IMR-90 (cell line): ENCODE measurements at regions not wholly inside any gene's neighbourhood (a gene's known extent, or its start where the extent isn't known, plus 50 kb on each side); places are given as distances from the start of the nearest gene placed in this dataset.

Source experiments
- ATAC-seq: fragments of 200-7000 bp; cut with Tn5 transposase; 2 replicates; pipeline ENCODE4 v1.9.1; 2020; ENCODE audit warnings: low read depth, mild to moderate bottlenecking, moderate library complexity
- BruUV-seq: library from RNA; stranded (reverse); fragments of 400-500 nt; replicated peaks from 2 replicates; lab custom pipeline; 2021; lab: Mats Ljungman, UMichigan
- CTCF ChIA-PET: fragments of 300-600 bp; formaldehyde crosslinking; extraction: SDS; loops from one replicate; lab custom pipeline; 2021; ENCODE audit warnings: antibody characterized with exemption; lab: Yijun Ruan, JAX
- POLR2A ChIA-PET: fragments of 300-600 bp; sonication (Branson Sonifier 250); formaldehyde crosslinking; loops from one replicate; lab custom pipeline; 2022; ENCODE audit warnings: antibody characterized with exemption; ENCODE audit not compliant: unreplicated experiment; lab: Charles Lee
- DNase-seq: peaks from one replicate; pipeline ENCODE4 v3.0.0; 2013
- H2AFZ ChIP-seq: replicated peaks from 2 replicates; pipeline ENCODE3; 2013; ENCODE audit warnings: low read length, mild to moderate bottlenecking; ENCODE audit not compliant: poor library complexity
- H2AK5ac ChIP-seq: 2 replicates; pipeline ENCODE4 v1.6.1; 2013; ENCODE audit warnings: low read depth, low read length, inconsistent platforms
- H2AK9ac ChIP-seq: replicated peaks from 2 replicates; pipeline ENCODE3; 2013; ENCODE audit warnings: mild to moderate bottlenecking, low read depth, low read length, moderate library complexity; ENCODE audit not compliant: poor library complexity
- H2BK120ac ChIP-seq: 2 replicates; pipeline ENCODE4 v1.6.1; 2013; ENCODE audit warnings: low read depth, low read length, inconsistent platforms
- H2BK15ac ChIP-seq: 3 replicates; pipeline ENCODE4 v1.6.1; 2013; ENCODE audit warnings: low read depth, low read length, inconsistent platforms
- H2BK20ac ChIP-seq: 2 replicates; pipeline ENCODE4 v1.6.1; 2013; ENCODE audit warnings: low read depth, mild to moderate bottlenecking, inconsistent platforms, low read length, moderate library complexity
- H2BK5ac ChIP-seq: 2 replicates; pipeline ENCODE4 v1.6.1; 2013; ENCODE audit warnings: mild to moderate bottlenecking, low read depth, low read length, inconsistent platforms; ENCODE audit not compliant: poor library complexity, severe bottlenecking
- H3K14ac ChIP-seq: replicated peaks from 2 replicates; pipeline ENCODE4 v1.6.1; 2013; ENCODE audit warnings: low read depth, low read length, inconsistent platforms
- H3K18ac ChIP-seq: 2 replicates; pipeline ENCODE4 v1.6.1; 2013; ENCODE audit warnings: low read depth, low read length, control low read depth
- H3K23ac ChIP-seq: 2 replicates; pipeline ENCODE4 v1.6.1; 2013; ENCODE audit warnings: low read depth, low read length, inconsistent platforms
- H3K27ac ChIP-seq: 2 replicates; pipeline ENCODE4 v1.5.1; 2013; ENCODE audit warnings: mild to moderate bottlenecking, control low read depth, low read length; ENCODE audit not compliant: insufficient read depth
- H3K27me3 ChIP-seq: 2 replicates; pipeline ENCODE4 v1.6.1; 2013; ENCODE audit warnings: low read length; ENCODE audit not compliant: control insufficient read depth, insufficient read depth
- H3K36me3 ChIP-seq: 2 replicates; pipeline ENCODE4 v1.6.1; 2013; ENCODE audit warnings: low read length, mixed read lengths; ENCODE audit not compliant: control insufficient read depth, insufficient read depth
- H3K4ac ChIP-seq: 2 replicates; pipeline ENCODE4 v1.6.1; 2013; ENCODE audit warnings: low read depth, low read length, inconsistent platforms
- H3K4me1 ChIP-seq: 2 replicates; pipeline ENCODE4 v1.6.1; 2013; ENCODE audit warnings: low read length, mixed read lengths; ENCODE audit not compliant: control insufficient read depth, insufficient read depth
- H3K4me2 ChIP-seq: 2 replicates; pipeline ENCODE4 v1.6.1; 2013; ENCODE audit warnings: low read depth, mild to moderate bottlenecking, control low read depth, low read length, moderate library complexity
- H3K4me3 ChIP-seq: 2 replicates; pipeline ENCODE4 v1.5.1; 2013; ENCODE audit warnings: low read depth, mild to moderate bottlenecking, control low read depth, low read length, moderate library complexity; ENCODE audit not compliant: insufficient read depth
- H3K56ac ChIP-seq: 2 replicates; pipeline ENCODE4 v1.6.1; 2013; ENCODE audit warnings: low read length, inconsistent platforms; ENCODE audit not compliant: insufficient read depth; ENCODE audit errors: extremely low read depth
- H3K79me1 ChIP-seq, 2 experiments: 2 replicates each; pipeline ENCODE4 v1.6.1; 2013; ENCODE audit warnings: low read length in 2 of 2, inconsistent platforms in 1 of 2, low read depth in 1 of 2
- H3K9ac ChIP-seq: 2 replicates; pipeline ENCODE4 v1.6.1; 2013; ENCODE audit warnings: low read depth, low read length, control low read depth
- H3K9me1 ChIP-seq: 2 replicates; pipeline ENCODE4 v1.6.1; 2013; ENCODE audit warnings: low read length, inconsistent platforms; ENCODE audit not compliant: insufficient read depth
- H3K9me3 ChIP-seq: 2 replicates; pipeline ENCODE4 v1.6.1; 2013; ENCODE audit warnings: low read length; ENCODE audit not compliant: control insufficient read depth, insufficient read depth
- H4K20me1 ChIP-seq: 2 replicates; pipeline ENCODE4 v1.6.1; 2013; ENCODE audit warnings: low read length, inconsistent platforms; ENCODE audit not compliant: insufficient read depth
- H4K5ac ChIP-seq: 2 replicates; pipeline ENCODE4 v1.6.1; 2013; ENCODE audit warnings: mild to moderate bottlenecking, low read depth, low read length, control low read depth
- H4K8ac ChIP-seq, 2 experiments: 2 replicates each; pipeline ENCODE4 v1.6.1; 2013; ENCODE audit warnings: low read depth in 2 of 2, low read length in 2 of 2, control low read depth in 1 of 2, inconsistent platforms in 1 of 2
- H4K91ac ChIP-seq: 2 replicates; pipeline ENCODE4 v1.6.1; 2013; ENCODE audit warnings: low read depth, low read length, inconsistent platforms; ENCODE audit not compliant: insufficient read depth
- CTCF ChIP-seq: conservative IDR thresholded peaks from 2 replicates; pipeline ENCODE4 v1.5.1; 2012; ENCODE audit warnings: mild to moderate bottlenecking, low read depth, low read length, improper control_type of control experiment
- WGBS, 2 experiments: methylation state at CpG; one replicate each; pipeline versions ENCODE4 v1.1.5 to v1.1.7; 2013; ENCODE audit warnings: missing lambda C conversion rate in 2 of 2; ENCODE audit not compliant: insufficient read length in 1 of 2; ENCODE audit errors: extremely low coverage in 2 of 2; 5-methylcytosine and 5-hydroxymethylcytosine counted together
- dilution Hi-C: fragments of 300-500 bp; cut with HindIII; formaldehyde crosslinking; loops from one replicate; pipeline ENCODE4 v1.14.3; 2018; ENCODE audit warnings: low sequenced_read_pairs; ENCODE audit not compliant: unreplicated experiment
- in situ Hi-C: fragments of 300-500 bp; cut with MboI; formaldehyde crosslinking; loops from 3 replicates; pipeline ENCODE4 v1.14.3; 2019; ENCODE audit warnings: low sequenced_read_pairs, inconsistent platforms, mixed read lengths
- intact Hi-C: fragments of 100-400 bp; cut with micrococcal nuclease; formaldehyde crosslinking; loops from 2 replicates; pipeline ENCODE4 v1.10.0; 2022

DNA sequence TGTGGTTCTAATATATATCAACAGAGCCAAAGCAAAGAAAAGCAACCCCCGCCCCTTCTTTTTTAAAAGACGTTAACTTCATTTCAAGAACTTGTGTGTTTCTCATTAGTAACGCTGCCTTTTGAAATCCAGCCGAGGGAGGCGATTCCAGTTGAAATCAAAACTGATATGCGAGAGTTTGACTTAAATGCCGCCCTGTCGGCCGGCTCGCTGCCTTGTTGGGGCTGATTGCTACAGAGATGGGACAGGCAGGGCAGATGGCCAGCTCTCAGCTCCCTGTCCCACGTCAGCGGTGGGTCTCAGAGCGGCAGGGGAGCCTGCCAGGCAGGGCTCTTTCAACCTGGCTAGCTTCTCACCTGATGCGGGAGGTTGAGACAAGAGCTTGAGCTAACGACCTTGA, 51.9 kb upstream of the ALX4 start:
- no peaks in the 10 kb centered on the region; the same call in 1 of the 2 replicates for H3K9me3 ChIP-seq
- POLR2A ChIA-PET = no interaction called here
- H3K4me2 ChIP-seq = no peak overlapping the region
- no peak overlapping the region for H4K8ac ChIP-seq
- H3K9ac ChIP-seq = no peak overlapping the region
- in situ Hi-C loops = no loop called here
- dilution Hi-C loops = no loop called here
- H4K20me1 ChIP-seq = no peaks in the 10 kb centered on the region
- BruUV-seq = no TSS peak
- H4K91ac ChIP-seq = no peak overlapping the region
- no peak overlapping the region for H3K4ac ChIP-seq
- H2AK9ac ChIP-seq = no peak overlapping the region
- H3K27ac ChIP-seq = no peak overlapping the region
- H2BK15ac ChIP-seq = no peak overlapping the region
- CTCF ChIA-PET = no interaction called here
- no peak overlapping the region for H3K18ac ChIP-seq
- no peak overlapping the region for H2BK5ac ChIP-seq
- no peak overlapping the region for H2AK5ac ChIP-seq
- no peak overlapping the region for H3K23ac ChIP-seq
- no peak for ATAC-seq
- intact Hi-C loops = no loop called here
- no peak overlapping the region for H2BK20ac ChIP-seq
- H3K36me3 ChIP-seq = no peaks in the 10 kb centered on the region
- H3K14ac ChIP-seq = no peak overlapping the region
- H3K56ac ChIP-seq = no peak overlapping the region
- H2BK120ac ChIP-seq = no peak overlapping the region
- no peak for TF ChIP-seq CTCF
- 47% methylated on average over 9 of the region's 15 CpGs; no CpG with 5 or more reads in 1 of the 2 experiments for WGBS, 2 experiments
- DNase-seq = no peak
- no peak overlapping the region for H2AFZ ChIP-seq
- H3K9me1 ChIP-seq = no peaks in the 10 kb centered on the region
- no peak overlapping the region for H4K5ac ChIP-seq
- H3K4me3 ChIP-seq = no peak overlapping the region
- H3K79me1 ChIP-seq = no peaks in the 10 kb centered on the region
- H3K27me3 ChIP-seq = peaks cover 57% of the 10 kb centered on the region
- H3K4me1 ChIP-seq = no peaks in the 10 kb centered on the region
